GM19023 (cell line): ENCODE measurements at regions not wholly inside any gene's neighbourhood (a gene's known extent, or its start where the extent isn't known, plus 50 kb on each side); places are given as distances from the start of the nearest gene placed in this dataset.
"Not testable (repeated sequence)": the region's sequence is repeated elsewhere in the genome, so short reads cannot be mapped to it uniquely, and the experiment has no call there.

Experiments used
- ATAC-seq: cut with Tn5 transposase; IDR thresholded peaks from one replicate; pipeline ENCODE4 v1.9.1; 2021; ENCODE audit warnings: mild to moderate bottlenecking, moderate library complexity; ENCODE audit not compliant: unreplicated experiment

GRCh38 chr1:58931024-58931423 is 147.2 kb upstream of the JUN start:
- ATAC-seq, result no peak

DNA sequence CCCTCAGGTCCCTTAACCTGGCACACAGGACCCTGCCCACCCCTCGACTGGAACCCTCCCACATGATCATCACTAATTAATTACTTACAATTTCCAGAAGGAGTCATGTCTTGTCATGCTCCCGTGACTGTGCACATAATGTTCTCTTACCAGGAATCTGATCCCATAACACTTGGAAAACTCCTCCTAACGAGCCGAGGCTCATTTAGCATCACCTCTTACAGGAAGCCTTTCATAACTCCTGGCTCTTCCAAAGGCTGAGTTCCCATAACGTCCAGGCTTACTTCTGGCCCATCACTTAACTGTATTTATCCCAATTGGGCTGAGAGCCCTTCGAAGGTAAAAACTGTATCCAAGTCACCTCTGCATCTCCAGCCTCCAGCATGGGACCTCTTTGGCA is 147.9 kb upstream of the JUN start:
- ATAC-seq, result no peak

GRCh38 chr1:58932859-58933598 is 149.2 kb upstream of the JUN start:
- no peak for ATAC-seq

- ATAC-seq, result no peak
Observed at GRCh38 chr1:58933599-58933926, 149.7 kb upstream of the JUN start.

- ATAC-seq, result no peak
Observed at GRCh38 chr1:58934706-58935105, 150.9 kb upstream of the JUN start.

GRCh38 chr1:58936973-58937372 is 153.1 kb upstream of the JUN start:
- no peak for ATAC-seq

DNA sequence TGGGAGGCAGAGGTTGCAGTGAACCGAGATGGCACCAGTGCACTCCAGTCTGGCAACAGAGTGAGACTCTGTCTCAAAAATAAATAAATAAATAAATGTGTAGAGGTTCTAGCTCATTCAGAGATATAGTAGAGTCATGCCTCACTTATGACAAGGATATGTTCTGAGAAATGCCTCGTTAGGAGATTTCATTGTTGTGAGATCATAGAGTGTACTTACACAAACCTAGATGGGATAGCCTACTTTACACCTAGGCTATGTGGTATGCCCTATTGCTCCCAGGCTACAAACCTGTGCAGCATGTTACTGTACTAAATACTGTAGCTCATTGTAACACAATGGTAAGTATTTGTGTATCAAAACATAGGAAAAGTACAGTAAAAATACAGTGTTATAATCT is 155.3 kb upstream of the JUN start:
- ATAC-seq, result no peak

DNA sequence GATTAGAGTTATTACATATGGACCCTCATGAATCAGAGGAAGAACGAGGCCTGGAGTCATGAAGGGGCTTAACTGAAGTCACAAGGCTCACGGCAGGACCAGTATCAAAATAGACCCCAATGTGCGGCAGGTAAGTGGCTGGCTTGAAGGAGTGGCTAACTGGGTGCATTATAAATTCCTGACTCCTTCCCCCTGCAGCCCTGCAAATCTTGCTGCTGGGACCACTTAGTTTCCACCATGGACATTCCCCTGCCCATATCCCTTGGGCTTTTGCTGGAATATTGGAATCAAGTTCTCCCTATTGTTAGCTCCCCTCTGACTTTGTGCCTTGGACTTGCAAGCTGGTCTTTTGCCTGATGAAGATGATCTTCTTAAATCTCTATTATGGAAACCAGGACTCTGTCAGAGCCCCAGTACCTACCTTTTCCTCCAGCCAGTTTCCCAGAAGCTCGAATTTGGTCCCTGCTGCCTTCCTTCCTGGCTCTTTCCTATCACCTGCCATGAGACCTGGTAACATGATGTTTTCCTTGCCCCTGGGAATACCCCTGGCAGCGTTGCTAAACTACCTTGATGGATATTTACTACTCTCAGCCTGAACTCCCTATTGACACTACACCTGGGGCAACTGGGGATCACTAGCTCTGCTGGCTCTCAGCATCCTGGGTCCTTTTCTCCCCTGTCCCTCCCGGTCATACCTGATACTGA is 156.0 kb upstream of the JUN start:
- no peak for ATAC-seq

DNA sequence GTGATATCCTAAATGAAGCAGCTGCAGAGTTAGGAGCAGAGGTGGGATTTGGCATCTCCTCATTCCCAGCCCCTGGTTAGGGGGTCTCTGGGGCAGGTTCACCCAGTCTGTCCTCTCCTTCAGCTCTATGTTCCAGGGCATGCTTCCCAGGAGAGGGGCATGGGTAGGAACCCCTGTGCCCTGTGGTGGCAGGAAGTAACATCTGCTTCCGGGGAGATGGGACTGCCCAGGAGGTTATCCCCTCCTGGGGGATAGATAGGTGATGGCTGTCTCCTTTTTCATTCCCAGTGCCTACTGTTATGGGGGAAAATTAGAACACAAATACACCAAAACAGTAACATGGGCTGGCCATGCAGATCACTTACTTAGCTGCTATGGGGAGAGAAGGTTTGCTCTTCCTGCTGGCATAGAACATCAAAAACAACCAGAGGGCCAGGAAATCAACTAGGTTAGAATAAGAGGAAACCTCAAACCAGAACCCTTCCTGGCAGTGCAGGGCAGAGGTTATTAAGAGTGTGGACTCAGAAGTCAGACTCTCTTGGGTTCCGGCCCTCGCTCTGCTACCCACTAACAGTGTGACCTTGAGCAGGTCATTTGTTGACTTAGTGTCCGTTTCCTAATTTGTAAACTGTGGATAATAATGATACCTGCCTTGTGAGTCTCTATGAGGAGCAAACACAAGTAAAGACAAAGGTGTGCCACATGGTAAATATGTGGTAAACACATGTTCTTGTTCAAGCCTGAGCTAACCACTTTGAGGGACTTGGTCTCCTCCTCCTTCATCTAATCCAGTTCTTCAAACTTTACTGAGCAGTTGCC is 157.8 kb upstream of the JUN start:
- ATAC-seq, result no peak

GRCh38 chr1:58942759-58943191 is 158.9 kb upstream of the JUN start:
- no peak for ATAC-seq

- ATAC-seq, result no peak
Observed at GRCh38 chr1:58943776-58944175, 159.9 kb upstream of the JUN start.

GRCh38 chr1:58944439-58944838 is 160.6 kb upstream of the JUN start:
- ATAC-seq, result no peak

- no peak for ATAC-seq
Observed at GRCh38 chr1:58946390-58946789, 162.5 kb upstream of the JUN start.

GRCh38 chr1:58948671-58949070 is 164.8 kb upstream of the JUN start:
- ATAC-seq, result no peak

DNA sequence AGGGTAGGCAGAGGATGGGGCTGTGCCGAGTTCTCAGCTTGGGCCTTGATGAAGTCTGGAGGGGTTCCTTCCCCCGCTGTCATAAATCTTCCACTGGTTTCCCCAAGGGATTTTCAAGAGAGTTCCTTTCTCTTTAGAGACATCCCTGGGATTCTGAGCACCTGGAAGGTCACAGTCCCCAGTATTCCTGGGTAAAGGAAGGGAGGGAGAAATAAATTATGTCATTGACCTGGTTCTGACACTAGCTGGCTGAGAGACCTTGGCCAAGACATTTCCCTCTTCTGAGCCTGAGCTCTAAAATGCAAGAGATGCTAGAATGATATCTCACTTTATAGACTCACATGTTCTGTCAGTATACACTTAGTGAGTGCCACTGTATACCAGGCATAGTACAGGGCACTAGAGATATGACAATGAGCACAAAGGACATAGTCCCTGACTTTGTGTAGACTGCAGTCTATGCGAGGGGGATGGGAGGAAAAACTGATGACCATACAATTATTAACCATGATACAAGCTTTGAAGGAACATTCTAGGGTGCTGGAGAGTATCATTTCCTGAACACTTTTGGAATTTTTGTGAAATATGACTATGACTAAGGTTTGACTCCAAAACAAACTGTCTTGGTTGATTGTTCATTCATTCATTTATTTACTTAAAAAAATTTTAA is 165.8 kb upstream of the JUN start:
- no peak for ATAC-seq

DNA sequence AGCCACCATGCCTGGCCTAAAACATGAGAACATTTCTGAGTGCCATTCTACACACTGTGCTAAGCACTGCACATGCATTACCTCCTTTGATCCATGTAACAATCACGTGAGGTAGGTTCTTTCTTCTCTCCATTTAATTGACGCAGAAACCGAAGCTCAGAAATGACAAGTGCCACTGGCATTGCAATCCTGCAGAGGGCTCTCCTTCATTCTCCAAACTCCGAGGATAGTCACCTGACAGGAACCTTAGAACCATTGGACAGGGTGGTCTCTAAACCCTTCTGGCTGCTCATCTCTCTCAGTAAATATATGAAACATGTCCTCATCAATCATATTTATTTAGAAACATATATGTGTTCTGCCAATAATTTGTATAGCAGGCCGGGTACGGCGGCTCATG is 167.1 kb upstream of the JUN start:
- ATAC-seq, result no peak

- ATAC-seq, result not testable (repeated sequence)
Observed at GRCh38 chr1:58953951-58954350, 170.1 kb upstream of the JUN start.

GRCh38 chr1:58963287-58963686 is 179.4 kb upstream of the JUN start:
- ATAC-seq, result not testable (repeated sequence)

DNA sequence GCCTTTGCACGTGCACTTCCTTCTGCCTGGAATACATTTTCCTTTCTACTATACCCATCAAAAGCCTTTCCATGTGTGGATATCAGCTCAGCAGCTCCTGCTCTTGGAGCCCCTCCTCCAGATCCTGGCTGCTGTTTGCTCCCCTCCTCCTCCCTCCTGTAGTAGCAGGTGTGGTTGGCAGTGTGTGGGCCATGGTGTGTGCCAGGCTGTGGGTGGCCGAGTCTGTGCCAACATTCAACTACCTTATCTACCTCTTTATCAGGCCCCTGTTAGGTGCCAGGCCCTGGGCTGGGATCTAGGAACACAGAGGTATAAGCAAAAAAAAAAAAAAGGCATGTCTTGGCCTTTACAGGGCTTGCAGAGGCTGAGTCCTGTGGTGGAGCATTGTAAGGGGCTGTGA is 180.6 kb upstream of the JUN start:
- no peak for ATAC-seq

- no peak for ATAC-seq
Observed at GRCh38 chr1:58964880-58965279, 181.0 kb upstream of the JUN start.
